Astrocyte of the hippocampus (primary cell): ENCODE measurements at regions not wholly inside any gene's neighbourhood (a gene's known extent, or its start where the extent isn't known, plus 50 kb on each side); places are given as distances from the start of the nearest gene placed in this dataset.

Experiments
- DNase-seq: peaks from one replicate; pipeline ENCODE4 v3.0.0; 2011; ENCODE audit warnings: low read depth, low spot score

DNA sequence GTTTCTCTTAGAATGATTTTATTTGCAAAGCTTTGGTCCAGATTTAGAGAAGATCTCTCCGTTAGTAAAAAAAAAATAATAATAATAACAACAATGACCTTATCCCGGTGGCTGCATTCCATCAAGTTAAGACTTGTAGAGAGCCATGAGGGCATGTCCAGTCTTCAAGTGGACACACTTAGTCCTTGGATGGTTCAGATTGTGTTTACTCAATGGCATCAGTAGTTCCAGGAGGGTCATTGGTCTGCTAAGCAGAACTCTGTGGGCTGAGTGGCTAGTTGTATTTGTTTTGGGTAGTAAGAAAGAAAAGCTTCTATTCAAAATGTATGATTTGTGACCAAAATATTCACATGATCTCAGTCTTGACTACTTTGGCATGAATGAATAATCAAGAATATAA lies 116.3 kb upstream of the UBE2E2 start:
- no peak for DNase-seq

DNA sequence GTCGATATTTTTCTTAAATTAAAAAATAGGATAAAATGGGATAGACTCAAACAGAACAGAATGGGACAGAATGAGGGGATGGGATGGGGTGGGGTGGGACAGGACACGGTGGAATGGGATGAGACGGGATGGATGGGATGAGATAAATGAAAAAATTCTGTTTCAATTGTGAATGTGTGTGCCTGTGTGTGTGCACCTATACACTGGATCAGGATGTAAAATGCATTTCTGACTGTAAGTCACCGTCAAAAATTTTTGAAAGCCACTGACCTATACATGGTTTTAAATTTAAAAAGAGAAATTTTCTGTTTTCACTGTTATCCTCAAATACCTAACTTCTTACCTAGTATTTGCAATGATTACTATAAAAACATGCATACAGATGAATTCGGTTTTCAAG lies 108.7 kb upstream of the UBE2E2 start:
- DNase-seq = no peak

- DNase-seq = peak; percentile 73
Observed at GRCh38 chr3:23094890-23095462, 108.2 kb upstream of the UBE2E2 start.

- DNase-seq = peak; percentile 44
Observed at GRCh38 chr3:23096041-23096440, 107.1 kb upstream of the UBE2E2 start.

- no peak for DNase-seq
Observed at GRCh38 chr3:23099021-23099420, 104.1 kb upstream of the UBE2E2 start.

DNA sequence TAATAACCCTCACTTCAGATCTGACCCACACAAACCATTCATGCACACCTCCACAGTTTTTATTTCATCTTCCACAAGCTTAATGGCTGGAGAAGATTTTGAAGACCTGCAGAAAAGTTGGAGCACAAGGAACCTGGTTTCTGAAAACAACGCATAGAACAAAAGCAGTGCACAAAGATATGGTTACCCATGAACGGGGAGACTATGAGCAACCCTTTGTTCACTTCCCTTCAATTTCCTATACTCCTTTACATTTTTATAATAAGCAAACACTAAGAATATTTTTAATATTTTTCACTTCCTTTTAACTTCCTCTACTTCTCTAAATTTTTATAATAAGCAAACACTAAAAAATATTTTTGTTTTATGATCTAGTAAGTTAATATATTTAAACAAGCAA lies 103.5 kb upstream of the UBE2E2 start:
- DNase-seq = no peak

DNA sequence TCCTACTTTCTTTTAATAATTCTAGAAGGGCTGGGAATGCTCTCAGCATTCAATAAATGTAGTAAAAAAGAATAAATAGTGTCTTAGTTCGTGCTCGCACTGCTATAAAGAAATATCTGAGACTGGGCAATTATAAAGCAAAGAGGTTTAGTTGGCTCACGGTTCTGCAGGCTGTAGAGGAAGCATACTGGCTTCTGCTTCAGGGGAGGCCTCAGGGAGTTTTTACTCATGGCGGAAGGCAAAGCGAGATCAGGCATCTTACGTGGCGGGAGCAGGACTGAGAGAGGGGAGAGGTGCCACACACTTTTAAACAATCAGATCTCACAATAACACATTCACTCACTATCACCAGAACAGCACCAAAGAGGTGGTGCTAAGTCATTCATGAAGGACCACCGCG lies 103.0 kb upstream of the UBE2E2 start:
- no peak for DNase-seq

GRCh38 chr3:23103764-23104163 lies 99.4 kb upstream of the UBE2E2 start:
- no peak for DNase-seq

DNA sequence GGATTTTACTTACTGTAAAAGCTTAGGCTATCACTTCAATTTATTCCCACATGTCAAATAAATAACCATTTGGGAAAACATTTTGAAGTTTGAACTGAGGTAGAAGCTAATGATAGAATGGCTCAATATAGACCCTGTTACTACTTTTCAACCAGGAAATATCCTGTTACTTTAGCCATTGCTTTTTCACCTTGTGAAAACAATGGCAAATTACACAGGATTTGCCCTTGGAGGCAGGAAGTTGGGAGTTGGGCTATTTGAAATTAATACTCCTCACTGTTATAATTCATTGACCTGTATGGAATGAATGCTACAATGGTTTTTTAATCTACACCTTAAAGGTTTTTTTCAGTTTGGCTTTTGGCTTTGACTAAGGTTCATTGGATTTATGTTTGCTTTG lies 98.1 kb upstream of the UBE2E2 start:
- DNase-seq = no peak

- DNase-seq = no peak
Observed at GRCh38 chr3:23106666-23107065, 96.5 kb upstream of the UBE2E2 start.

DNA sequence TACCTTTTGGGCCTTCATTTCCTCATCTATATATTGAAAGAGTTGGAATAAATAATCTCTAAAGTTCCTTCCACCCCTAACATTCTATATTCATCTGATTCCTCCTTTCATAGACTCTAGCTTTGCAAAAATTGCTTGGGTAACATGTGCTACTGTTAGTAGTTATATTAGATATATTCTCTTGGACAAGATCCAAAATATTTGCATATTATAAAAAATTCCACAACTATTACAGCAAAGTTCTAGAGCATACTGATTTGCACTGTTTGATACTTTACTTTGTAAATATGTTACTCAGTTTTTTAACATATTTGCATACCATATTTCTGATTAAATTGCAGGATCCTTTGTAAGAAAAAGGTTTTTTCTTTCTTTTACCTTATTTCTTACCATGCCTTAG lies 95.9 kb upstream of the UBE2E2 start:
- DNase-seq = no peak

- no peak for DNase-seq
Observed at GRCh38 chr3:23108451-23109057, 94.6 kb upstream of the UBE2E2 start.

DNA sequence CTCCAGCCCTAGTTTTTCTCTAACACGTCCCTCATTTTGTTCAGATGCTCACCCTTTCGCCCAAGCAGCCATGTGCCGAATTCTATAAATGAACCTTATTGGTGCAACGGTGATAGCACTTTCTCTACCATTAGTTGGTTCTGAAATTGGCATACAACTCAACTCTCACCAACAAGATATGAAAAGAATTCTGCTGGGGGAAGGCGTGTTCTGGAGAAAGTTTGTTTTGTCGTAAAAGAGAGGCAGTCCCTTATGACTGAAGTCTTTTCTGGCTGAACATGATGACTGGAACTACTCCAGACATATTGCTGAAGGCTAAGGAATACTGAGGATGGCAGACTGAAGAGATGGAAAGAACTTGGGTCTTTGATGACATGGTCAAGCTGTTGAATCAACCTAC lies 91.8 kb upstream of the UBE2E2 start:
- no peak for DNase-seq

- DNase-seq = no peak
Observed at GRCh38 chr3:23111797-23112196, 91.3 kb upstream of the UBE2E2 start.

- DNase-seq = no peak
Observed at GRCh38 chr3:23112491-23112890, 90.6 kb upstream of the UBE2E2 start.

GRCh38 chr3:23113455-23114171 lies 89.5 kb upstream of the UBE2E2 start:
- peak; percentile 57 for DNase-seq

DNA sequence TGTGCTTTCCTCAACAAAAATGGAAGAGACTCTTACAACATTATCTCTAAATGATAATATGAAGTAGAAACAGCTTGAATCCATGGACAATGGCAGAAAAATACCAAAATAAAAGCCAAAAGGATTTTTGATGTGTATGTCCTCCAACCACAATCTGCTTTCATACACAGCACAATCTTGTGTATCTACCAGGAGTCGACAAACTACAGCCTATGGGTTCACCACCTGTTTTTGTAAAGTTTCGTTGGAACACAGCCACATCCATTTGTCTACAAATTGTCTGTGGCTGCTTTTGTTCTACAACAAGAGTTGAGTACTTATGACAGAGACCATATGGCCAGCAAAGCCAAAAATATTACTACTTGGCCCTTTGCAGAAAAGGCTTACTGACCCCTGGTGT lies 88.7 kb upstream of the UBE2E2 start:
- no peak for DNase-seq

GRCh38 chr3:23115171-23115877 lies 87.8 kb upstream of the UBE2E2 start:
- DNase-seq = no peak

GRCh38 chr3:23116081-23116837 lies 86.9 kb upstream of the UBE2E2 start:
- peak; percentile 36 for DNase-seq

- DNase-seq = no peak
Observed at GRCh38 chr3:23117856-23118255, 85.3 kb upstream of the UBE2E2 start.

GRCh38 chr3:23127196-23127595 lies 75.9 kb upstream of the UBE2E2 start:
- DNase-seq = no peak

GRCh38 chr3:23128655-23129054 lies 74.5 kb upstream of the UBE2E2 start:
- DNase-seq = no peak
